ENCODE measurements at regions not wholly inside any gene's neighbourhood (a gene's known extent, or its start where the extent isn't known, plus 50 kb on each side); places are given as distances from the start of the nearest gene placed in this dataset.
"Not testable (repeated sequence)": the region's sequence is repeated elsewhere in the genome, so short reads cannot be mapped to it uniquely, and the experiment has no call there.

DNA sequence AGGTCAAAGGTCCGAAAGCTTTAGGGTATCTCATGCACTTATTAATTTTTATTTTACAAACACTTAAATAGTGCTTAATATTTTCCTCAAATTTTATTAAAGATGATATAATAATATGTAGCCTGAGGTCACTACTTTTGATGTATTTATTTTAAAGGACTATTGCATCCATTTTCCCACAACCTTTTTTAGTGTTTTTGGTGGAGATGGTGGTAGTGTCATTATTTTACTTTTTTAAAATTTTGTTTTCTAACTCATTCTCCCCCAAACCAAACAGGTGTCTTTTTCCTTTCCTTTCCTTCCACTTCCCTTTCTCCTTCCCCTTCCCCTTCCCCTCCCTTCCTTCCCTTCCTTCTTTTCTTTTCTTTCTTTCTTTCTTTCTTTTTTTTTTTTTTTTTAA lies 328.6 kb downstream of the CYLC2 start:
- Histone ChIP-seq H3K9me3 (ENCODE audit: control insufficient read depth in 2 of 3, insufficient read depth in 1 of 3, low read length in 3 of 3) (no peaks in the 10 kb centered on the region), H3K9ac (ENCODE audit: low read length in 3 of 3) (no peak overlapping the region), H3K27ac (ENCODE audit: low read depth in 2 of 2, low read length in 2 of 2) (no peak overlapping the region), H3K27me3 (ENCODE audit: control insufficient read depth, insufficient read depth, low read length) (no peaks in the 10 kb centered on the region), H3K4me3 (ENCODE audit: low read length in 3 of 3) (no peak overlapping the region), H3K36me3 (ENCODE audit: control insufficient read depth in 2 of 3, insufficient read depth in 3 of 3, low read length in 3 of 3) (no peaks in the 10 kb centered on the region), H3K4me1 (ENCODE audit: control insufficient read depth in 2 of 3, insufficient read depth in 2 of 3, low read depth in 1 of 3, low read length in 3 of 3) (no peaks in the 10 kb centered on the region)
- no peak for FAIRE-seq
- TF ChIP-seq, protein P1, sequence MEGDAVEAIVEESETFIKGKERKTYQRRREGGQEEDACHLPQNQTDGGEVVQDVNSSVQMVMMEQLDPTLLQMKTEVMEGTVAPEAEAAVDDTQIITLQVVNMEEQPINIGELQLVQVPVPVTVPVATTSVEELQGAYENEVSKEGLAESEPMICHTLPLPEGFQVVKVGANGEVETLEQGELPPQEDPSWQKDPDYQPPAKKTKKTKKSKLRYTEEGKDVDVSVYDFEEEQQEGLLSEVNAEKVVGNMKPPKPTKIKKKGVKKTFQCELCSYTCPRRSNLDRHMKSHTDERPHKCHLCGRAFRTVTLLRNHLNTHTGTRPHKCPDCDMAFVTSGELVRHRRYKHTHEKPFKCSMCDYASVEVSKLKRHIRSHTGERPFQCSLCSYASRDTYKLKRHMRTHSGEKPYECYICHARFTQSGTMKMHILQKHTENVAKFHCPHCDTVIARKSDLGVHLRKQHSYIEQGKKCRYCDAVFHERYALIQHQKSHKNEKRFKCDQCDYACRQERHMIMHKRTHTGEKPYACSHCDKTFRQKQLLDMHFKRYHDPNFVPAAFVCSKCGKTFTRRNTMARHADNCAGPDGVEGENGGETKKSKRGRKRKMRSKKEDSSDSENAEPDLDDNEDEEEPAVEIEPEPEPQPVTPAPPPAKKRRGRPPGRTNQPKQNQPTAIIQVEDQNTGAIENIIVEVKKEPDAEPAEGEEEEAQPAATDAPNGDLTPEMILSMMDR (IDR thresholded peaks at IDR 0.05; ENCODE audit: borderline replicate concordance, extremely low read depth, insufficient read depth), result no peak
- intact Hi-C loops (cut with DNase I), result no loop called here
- DNase-seq, result no peak

DNA sequence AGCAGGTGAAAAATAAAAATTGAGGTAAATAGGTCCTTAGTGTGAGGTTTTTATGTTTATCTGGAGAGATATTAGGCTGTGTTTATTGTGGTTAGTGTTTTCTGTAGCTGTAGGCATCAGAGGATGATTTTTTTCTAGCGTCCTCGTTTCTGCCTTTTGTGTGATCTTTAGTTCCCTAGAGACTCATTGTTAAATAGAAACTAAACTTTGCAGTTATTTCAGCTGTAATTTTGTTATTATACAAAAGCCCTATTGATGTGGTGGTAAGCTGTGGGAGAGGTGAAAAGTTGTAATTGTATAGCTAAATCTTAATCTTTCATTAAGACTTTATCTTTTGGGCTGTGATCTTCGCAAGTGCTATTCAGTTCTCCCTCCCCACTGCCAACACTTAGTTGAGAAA lies 340.3 kb downstream of the CYLC2 start:
- Histone ChIP-seq H3K4me3 (ENCODE audit: low read length in 3 of 3) (no peak overlapping the region), H3K27me3 (ENCODE audit: control insufficient read depth, insufficient read depth, low read length) (no peaks in the 10 kb centered on the region), H3K9me3 (ENCODE audit: control insufficient read depth in 2 of 3, insufficient read depth in 1 of 3, low read length in 3 of 3) (no peaks in the 10 kb centered on the region), H3K27ac (ENCODE audit: low read depth in 2 of 2, low read length in 2 of 2) (no peak overlapping the region), H3K4me1 (ENCODE audit: control insufficient read depth in 2 of 3, insufficient read depth in 2 of 3, low read depth in 1 of 3, low read length in 3 of 3) (no peaks in the 10 kb centered on the region), H3K9ac (ENCODE audit: low read length in 3 of 3) (no peak overlapping the region), H3K36me3 (ENCODE audit: control insufficient read depth in 2 of 3, insufficient read depth in 3 of 3, low read length in 3 of 3) (no peaks in the 10 kb centered on the region)
- FAIRE-seq (no peak), DNase-seq (no peak)
- TF ChIP-seq, protein P1 (IDR thresholded peaks at IDR 0.05; ENCODE audit: borderline replicate concordance, extremely low read depth, insufficient read depth), result no peak
- intact Hi-C loops (cut with DNase I), result no loop called here

DNA sequence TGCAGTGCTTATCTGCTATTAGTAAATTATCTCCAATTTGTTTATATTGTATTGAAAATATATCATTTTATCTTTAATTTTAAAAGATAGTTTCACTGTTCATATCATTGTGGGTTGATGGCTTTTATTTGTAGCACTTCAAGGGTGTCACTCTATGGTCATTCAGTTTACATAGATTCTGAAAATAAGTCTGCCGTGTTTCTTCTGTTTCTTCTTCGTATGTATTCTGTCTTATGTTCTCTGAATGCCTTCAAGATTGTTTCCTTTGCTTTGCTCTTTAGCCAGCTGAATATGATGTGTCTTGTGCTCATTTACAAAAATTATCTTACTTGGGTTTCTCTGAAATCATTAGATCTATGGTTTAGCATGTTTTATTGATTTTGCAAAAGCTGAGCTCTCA lies 359.9 kb downstream of the CYLC2 start:
- TF ChIP-seq, protein P1 (IDR thresholded peaks at IDR 0.05; ENCODE audit: borderline replicate concordance, extremely low read depth, insufficient read depth), result no peak
- no peak overlapping the region for H3K4me3 ChIP-seq (ENCODE audit: low read length in 3 of 3)

DNA sequence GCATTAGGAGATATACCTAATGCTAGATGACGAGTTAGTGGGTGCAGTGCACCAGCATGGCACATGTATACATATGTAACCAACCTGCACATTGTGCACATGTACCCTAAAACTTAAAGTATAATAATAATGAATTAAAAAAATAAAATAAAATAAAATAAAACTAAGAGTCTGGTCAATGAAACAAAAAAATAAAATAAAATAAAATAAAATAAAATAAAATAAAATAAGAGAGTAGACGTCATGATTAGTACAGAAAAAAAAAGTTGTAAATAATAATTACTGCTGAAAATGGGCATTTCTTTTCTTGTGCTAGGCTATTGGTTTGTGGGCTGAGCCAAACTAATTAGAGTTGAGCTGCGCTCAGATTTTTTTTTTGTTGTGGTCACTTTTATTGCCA lies 362.8 kb downstream of the CYLC2 start:
- H3K36me3 ChIP-seq (ENCODE audit: control insufficient read depth in 2 of 3, insufficient read depth in 3 of 3, low read length in 3 of 3); H3K9ac ChIP-seq (ENCODE audit: low read length in 3 of 3); FAIRE-seq; H3K4me1 ChIP-seq (ENCODE audit: control insufficient read depth in 2 of 3, insufficient read depth in 2 of 3, low read depth in 1 of 3, low read length in 3 of 3); H3K27me3 ChIP-seq (ENCODE audit: control insufficient read depth, insufficient read depth, low read length); DNase-seq; H3K4me3 ChIP-seq (ENCODE audit: low read length in 3 of 3); H3K9me3 ChIP-seq (ENCODE audit: control insufficient read depth in 2 of 3, insufficient read depth in 1 of 3, low read length in 3 of 3); H3K27ac ChIP-seq (ENCODE audit: low read depth in 2 of 2, low read length in 2 of 2); intact Hi-C loops (cut with DNase I): not testable (repeated sequence)

More for the DNA sequence above, 359.9 kb downstream of the CYLC2 start:
- intact Hi-C loops (cut with DNase I), result no loop called here
- H3K27ac ChIP-seq (ENCODE audit: low read depth in 2 of 2, low read length in 2 of 2), result no peak overlapping the region
- FAIRE-seq, result no peak
- H3K36me3 ChIP-seq (ENCODE audit: control insufficient read depth in 2 of 3, insufficient read depth in 3 of 3, low read length in 3 of 3), result no peaks in the 10 kb centered on the region
- H3K9me3 ChIP-seq (ENCODE audit: control insufficient read depth in 2 of 3, insufficient read depth in 1 of 3, low read length in 3 of 3), result no peaks in the 10 kb centered on the region
- no peaks in the 10 kb centered on the region for H3K27me3 ChIP-seq (ENCODE audit: control insufficient read depth, insufficient read depth, low read length)
- H3K4me1 ChIP-seq (ENCODE audit: control insufficient read depth in 2 of 3, insufficient read depth in 2 of 3, low read depth in 1 of 3, low read length in 3 of 3), result no peaks in the 10 kb centered on the region
- no peak overlapping the region for H3K9ac ChIP-seq (ENCODE audit: low read length in 3 of 3)
- no peak for DNase-seq

Measured in kidney (tissue), 13 donors.